ENCODE measurements at regions not wholly inside any gene's neighbourhood (a gene's known extent, or its start where the extent isn't known, plus 50 kb on each side); places are given as distances from the start of the nearest gene placed in this dataset.
A peak's percentile ranks its signal among the peaks of the same experiment; 100 is the strongest.

DNA sequence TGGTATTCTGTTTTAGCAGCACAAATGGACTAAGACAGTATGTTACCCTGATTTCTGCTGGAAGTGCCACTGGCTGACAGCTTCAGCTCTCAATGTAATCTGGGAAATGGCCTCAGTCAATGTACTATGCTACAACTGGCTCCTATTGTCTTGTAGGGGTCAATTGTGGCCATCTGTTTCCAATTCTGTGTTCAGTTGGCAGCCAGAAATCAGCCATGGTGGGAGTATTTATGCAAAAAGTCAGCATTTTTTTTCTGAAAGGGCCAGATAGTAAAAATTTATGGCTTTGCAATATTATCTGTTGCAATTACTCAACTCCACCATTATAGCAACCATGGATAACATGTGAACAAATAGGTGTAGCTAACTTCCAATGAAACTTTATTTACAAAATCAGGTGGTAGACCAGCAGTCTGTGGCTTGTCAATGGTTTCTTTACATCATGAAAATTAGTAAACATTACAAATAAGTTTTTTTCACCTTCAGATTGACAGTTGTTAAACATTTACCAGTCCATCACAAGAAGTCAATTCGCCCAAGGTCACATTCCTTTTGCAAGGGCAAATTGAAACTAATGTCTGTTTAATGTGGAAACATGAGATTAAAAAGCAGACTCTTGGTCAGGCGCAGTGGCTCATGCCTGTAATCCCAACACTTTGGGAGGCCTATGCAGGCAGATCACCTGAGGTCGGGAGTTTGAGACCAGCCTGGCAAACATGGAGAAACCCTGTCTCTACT is 58.3 kb upstream of the TSHZ2 start (continued):
- TF ChIP-seq JUND (CRISPR knock-in tag; IDR thresholded peaks at IDR 0.05) = no peak; the same call in 1 of the 2 replicates
- TF ChIP-seq, protein P1, sequence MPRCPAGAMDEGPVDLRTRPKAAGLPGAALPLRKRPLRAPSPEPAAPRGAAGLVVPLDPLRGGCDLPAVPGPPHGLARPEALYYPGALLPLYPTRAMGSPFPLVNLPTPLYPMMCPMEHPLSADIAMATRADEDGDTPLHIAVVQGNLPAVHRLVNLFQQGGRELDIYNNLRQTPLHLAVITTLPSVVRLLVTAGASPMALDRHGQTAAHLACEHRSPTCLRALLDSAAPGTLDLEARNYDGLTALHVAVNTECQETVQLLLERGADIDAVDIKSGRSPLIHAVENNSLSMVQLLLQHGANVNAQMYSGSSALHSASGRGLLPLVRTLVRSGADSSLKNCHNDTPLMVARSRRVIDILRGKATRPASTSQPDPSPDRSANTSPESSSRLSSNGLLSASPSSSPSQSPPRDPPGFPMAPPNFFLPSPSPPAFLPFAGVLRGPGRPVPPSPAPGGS (CRISPR knock-in tag; IDR thresholded peaks at IDR 0.05) = no peak
- no peak for TF ChIP-seq KLF13 (CRISPR knock-in tag; IDR thresholded peaks at IDR 0.05)
- no peak for TF ChIP-seq MAFG (CRISPR knock-in tag; IDR thresholded peaks at IDR 0.05)
- TF ChIP-seq NRL (CRISPR knock-in tag; IDR thresholded peaks at IDR 0.05; ENCODE audit: borderline replicate concordance) = no peak
- TF ChIP-seq HMG20B (CRISPR knock-in tag; conservative IDR thresholded peaks at IDR 0.05) = no peak
- TF ChIP-seq NAIF1 (CRISPR knock-in tag; IDR thresholded peaks at IDR 0.05; ENCODE audit: borderline replicate concordance) = no peak
- no peak for TF ChIP-seq ZNF543 (CRISPR knock-in tag; IDR thresholded peaks at IDR 0.05)
- TF ChIP-seq, protein P2, sequence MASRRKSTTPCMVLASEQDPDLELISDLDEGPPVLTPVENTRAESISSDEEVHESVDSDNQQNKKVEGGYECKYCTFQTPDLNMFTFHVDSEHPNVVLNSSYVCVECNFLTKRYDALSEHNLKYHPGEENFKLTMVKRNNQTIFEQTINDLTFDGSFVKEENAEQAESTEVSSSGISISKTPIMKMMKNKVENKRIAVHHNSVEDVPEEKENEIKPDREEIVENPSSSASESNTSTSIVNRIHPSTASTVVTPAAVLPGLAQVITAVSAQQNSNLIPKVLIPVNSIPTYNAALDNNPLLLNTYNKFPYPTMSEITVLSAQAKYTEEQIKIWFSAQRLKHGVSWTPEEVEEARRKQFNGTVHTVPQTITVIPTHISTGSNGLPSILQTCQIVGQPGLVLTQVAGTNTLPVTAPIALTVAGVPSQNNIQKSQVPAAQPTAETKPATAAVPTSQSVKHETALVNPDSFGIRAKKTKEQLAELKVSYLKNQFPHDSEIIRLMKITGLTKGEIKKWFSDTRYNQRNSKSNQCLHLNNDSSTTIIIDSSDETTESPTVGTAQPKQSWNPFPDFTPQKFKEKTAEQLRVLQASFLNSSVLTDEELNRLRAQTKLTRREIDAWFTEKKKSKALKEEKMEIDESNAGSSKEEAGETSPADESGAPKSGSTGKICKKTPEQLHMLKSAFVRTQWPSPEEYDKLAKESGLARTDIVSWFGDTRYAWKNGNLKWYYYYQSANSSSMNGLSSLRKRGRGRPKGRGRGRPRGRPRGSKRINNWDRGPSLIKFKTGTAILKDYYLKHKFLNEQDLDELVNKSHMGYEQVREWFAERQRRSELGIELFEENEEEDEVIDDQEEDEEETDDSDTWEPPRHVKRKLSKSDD (CRISPR knock-in tag; IDR thresholded peaks at IDR 0.05; ENCODE audit: low read depth) = no peak
- TF ChIP-seq ZFAT (CRISPR knock-in tag; conservative IDR thresholded peaks at IDR 0.05) = no peak
- peak; percentile 57 for TF ChIP-seq TEAD3 (CRISPR knock-in tag; optimal IDR thresholded peaks at IDR 0.05; ENCODE audit: borderline replicate concordance)
- peak; percentile 68; the same call in 1 of the 2 replicates for TF ChIP-seq CREM (IDR thresholded peaks at IDR 0.05)
- no peak for TF ChIP-seq CREM (CRISPR knock-in tag; IDR thresholded peaks at IDR 0.05)
- TF ChIP-seq, protein P3, sequence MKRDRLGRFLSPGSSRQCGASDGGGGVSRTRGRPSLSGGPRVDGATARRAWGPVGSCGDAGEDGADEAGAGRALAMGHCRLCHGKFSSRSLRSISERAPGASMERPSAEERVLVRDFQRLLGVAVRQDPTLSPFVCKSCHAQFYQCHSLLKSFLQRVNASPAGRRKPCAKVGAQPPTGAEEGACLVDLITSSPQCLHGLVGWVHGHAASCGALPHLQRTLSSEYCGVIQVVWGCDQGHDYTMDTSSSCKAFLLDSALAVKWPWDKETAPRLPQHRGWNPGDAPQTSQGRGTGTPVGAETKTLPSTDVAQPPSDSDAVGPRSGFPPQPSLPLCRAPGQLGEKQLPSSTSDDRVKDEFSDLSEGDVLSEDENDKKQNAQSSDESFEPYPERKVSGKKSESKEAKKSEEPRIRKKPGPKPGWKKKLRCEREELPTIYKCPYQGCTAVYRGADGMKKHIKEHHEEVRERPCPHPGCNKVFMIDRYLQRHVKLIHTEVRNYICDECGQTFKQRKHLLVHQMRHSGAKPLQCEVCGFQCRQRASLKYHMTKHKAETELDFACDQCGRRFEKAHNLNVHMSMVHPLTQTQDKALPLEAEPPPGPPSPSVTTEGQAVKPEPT (CRISPR knock-in tag; IDR thresholded peaks at IDR 0.05; ENCODE audit: low read depth) = no peak
- no peak for TF ChIP-seq ARID2 (CRISPR knock-in tag; IDR thresholded peaks at IDR 0.05; ENCODE audit: borderline replicate concordance)
- TF ChIP-seq, protein P4, sequence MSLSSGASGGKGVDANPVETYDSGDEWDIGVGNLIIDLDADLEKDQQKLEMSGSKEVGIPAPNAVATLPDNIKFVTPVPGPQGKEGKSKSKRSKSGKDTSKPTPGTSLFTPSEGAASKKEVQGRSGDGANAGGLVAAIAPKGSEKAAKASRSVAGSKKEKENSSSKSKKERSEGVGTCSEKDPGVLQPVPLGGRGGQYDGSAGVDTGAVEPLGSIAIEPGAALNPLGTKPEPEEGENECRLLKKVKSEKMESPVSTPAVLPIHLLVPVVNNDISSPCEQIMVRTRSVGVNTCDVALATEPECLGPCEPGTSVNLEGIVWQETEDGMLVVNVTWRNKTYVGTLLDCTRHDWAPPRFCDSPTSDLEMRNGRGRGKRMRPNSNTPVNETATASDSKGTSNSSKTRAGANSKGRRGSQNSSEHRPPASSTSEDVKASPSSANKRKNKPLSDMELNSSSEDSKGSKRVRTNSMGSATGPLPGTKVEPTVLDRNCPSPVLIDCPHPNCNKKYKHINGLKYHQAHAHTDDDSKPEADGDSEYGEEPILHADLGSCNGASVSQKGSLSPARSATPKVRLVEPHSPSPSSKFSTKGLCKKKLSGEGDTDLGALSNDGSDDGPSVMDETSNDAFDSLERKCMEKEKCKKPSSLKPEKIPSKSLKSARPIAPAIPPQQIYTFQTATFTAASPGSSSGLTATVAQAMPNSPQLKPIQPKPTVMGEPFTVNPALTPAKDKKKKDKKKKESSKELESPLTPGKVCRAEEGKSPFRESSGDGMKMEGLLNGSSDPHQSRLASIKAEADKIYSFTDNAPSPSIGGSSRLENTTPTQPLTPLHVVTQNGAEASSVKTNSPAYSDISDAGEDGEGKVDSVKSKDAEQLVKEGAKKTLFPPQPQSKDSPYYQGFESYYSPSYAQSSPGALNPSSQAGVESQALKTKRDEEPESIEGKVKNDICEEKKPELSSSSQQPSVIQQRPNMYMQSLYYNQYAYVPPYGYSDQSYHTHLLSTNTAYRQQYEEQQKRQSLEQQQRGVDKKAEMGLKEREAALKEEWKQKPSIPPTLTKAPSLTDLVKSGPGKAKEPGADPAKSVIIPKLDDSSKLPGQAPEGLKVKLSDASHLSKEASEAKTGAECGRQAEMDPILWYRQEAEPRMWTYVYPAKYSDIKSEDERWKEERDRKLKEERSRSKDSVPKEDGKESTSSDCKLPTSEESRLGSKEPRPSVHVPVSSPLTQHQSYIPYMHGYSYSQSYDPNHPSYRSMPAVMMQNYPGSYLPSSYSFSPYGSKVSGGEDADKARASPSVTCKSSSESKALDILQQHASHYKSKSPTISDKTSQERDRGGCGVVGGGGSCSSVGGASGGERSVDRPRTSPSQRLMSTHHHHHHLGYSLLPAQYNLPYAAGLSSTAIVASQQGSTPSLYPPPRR (CRISPR knock-in tag; IDR thresholded peaks at IDR 0.05; ENCODE audit: borderline replicate concordance) = peak; percentile 91
- TF ChIP-seq, protein P5, sequence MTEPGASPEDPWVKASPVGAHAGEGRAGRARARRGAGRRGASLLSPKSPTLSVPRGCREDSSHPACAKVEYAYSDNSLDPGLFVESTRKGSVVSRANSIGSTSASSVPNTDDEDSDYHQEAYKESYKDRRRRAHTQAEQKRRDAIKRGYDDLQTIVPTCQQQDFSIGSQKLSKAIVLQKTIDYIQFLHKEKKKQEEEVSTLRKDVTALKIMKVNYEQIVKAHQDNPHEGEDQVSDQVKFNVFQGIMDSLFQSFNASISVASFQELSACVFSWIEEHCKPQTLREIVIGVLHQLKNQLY (CRISPR knock-in tag; IDR thresholded peaks at IDR 0.05) = peak; percentile 48; the same call in 1 of the 2 replicates
- TF ChIP-seq SMARCC2 (IDR thresholded peaks at IDR 0.05) = no peak
- 0 out of 2 replicates have a peak, but pooled peaks have one; percentile 49 for TF ChIP-seq RORA (CRISPR knock-in tag; IDR thresholded peaks at IDR 0.05)
